H1 (cell line): ENCODE measurements at regions not wholly inside any gene's neighbourhood (a gene's known extent, or its start where the extent isn't known, plus 50 kb on each side); places are given as distances from the start of the nearest gene placed in this dataset.

Experiments
- CTCF ChIA-PET: fragments of 300-600 bp; sonication (Branson Sonifier 250); formaldehyde crosslinking; loops from one replicate; lab custom pipeline; 2021; ENCODE audit not compliant: partially characterized antibody; lab: Charles Lee
- POLR2A ChIA-PET: fragments of 300-600 bp; sonication (Branson Sonifier 250); formaldehyde crosslinking; loops from one replicate; lab custom pipeline; 2021; ENCODE audit warnings: inconsistent platforms; ENCODE audit not compliant: partially characterized antibody; lab: Charles Lee
- DNase-seq, 2 experiments: peaks; one replicate each; pipeline versions ENCODE4 v3.0.0 to v3.0.0-alpha.2; 2010 to 2022; ENCODE audit warnings: low spot score in 2 of 2, low read depth in 1 of 2, mixed read lengths in 1 of 2
- FAIRE-seq: peaks from 2 replicates; lab custom pipeline; 2011; peaks lifted over from hg19 to GRCh38; lab: Jason Lieb, UNC
- H2AFZ ChIP-seq: 2 replicates; pipeline ENCODE4 v1.8.1; 2012; ENCODE audit warnings: low read length, inconsistent platforms
- H2AK5ac ChIP-seq: 2 replicates; pipeline ENCODE4 v1.6.1; 2013; ENCODE audit warnings: low read depth, low read length
- H2BK120ac ChIP-seq: replicated peaks from 2 replicates; pipeline ENCODE3; 2013; ENCODE audit warnings: low read depth, low read length, inconsistent platforms
- H2BK12ac ChIP-seq: 2 replicates; pipeline ENCODE4 v1.6.1; 2013; ENCODE audit warnings: low read depth, low read length
- H2BK15ac ChIP-seq: 2 replicates; pipeline ENCODE4 v1.6.1; 2013; ENCODE audit warnings: low read length
- H2BK20ac ChIP-seq: 2 replicates; pipeline ENCODE4 v1.6.1; 2013; ENCODE audit warnings: low read length
- H2BK5ac ChIP-seq: 2 replicates; pipeline ENCODE4 v1.6.1; 2013; ENCODE audit warnings: low read depth, low read length
- H3K14ac ChIP-seq: 2 replicates; pipeline ENCODE4 v1.6.1; 2013; ENCODE audit warnings: inconsistent platforms; ENCODE audit not compliant: insufficient read length
- H3K18ac ChIP-seq: 2 replicates; pipeline ENCODE4 v1.6.1; 2013; ENCODE audit warnings: low read length; ENCODE audit errors: extremely low read depth
- H3K23ac ChIP-seq: 2 replicates; pipeline ENCODE4 v1.6.1; 2013; ENCODE audit warnings: inconsistent platforms; ENCODE audit not compliant: insufficient read length
- H3K23me2 ChIP-seq: 2 replicates; pipeline ENCODE4 v1.6.1; 2013; ENCODE audit warnings: low read depth, low read length
- H3K27ac ChIP-seq: 2 replicates; pipeline ENCODE4 v1.6.1; 2011; ENCODE audit warnings: low read depth, low read length, inconsistent platforms
- H3K27me3 ChIP-seq, 4 experiments: replicated peaks in 1 of 4; 1 replicate in 1 of 4; 2 replicates in 3 of 4; pipeline versions ENCODE4 v1.6.1 to v1.8.1; 2011 to 2013; ENCODE audit warnings: low read length in 3 of 4, mild to moderate bottlenecking in 3 of 4, inconsistent platforms in 2 of 4, mixed read lengths in 2 of 4, moderate library complexity in 1 of 4; ENCODE audit not compliant: control insufficient read depth in 3 of 4, insufficient read depth in 3 of 4; ENCODE audit errors: extremely low read depth in 1 of 4
- H3K36me3 ChIP-seq, 4 experiments: 2 replicates each; pipeline versions ENCODE4 v1.6.1 to v1.8.1; 2011 to 2013; ENCODE audit warnings: mild to moderate bottlenecking in 4 of 4, low read length in 3 of 4, moderate library complexity in 2 of 4, control low read depth in 1 of 4, inconsistent platforms in 1 of 4; ENCODE audit not compliant: insufficient read depth in 4 of 4, control insufficient read depth in 2 of 4
- H3K4ac ChIP-seq: replicated peaks from 2 replicates; pipeline ENCODE3; 2013; ENCODE audit warnings: low read length, low read depth, mixed read lengths, inconsistent platforms; ENCODE audit not compliant: insufficient read length
- H3K4me1 ChIP-seq, 4 experiments: replicated peaks in 1 of 4; 1 replicate in 1 of 4; 2 replicates in 3 of 4; pipeline versions ENCODE4 v1.6.1 to v1.8.1; 2011 to 2013; ENCODE audit warnings: low read length in 3 of 4, inconsistent platforms in 2 of 4, mixed read lengths in 1 of 4; ENCODE audit not compliant: insufficient read depth in 4 of 4, control insufficient read depth in 3 of 4
- H3K4me2 ChIP-seq, 2 experiments: 2 replicates each; pipeline versions ENCODE4 v1.6.1 to v1.8.1; 2011 to 2013; ENCODE audit warnings: low read depth in 2 of 2, low read length in 2 of 2, control low read depth in 1 of 2, inconsistent platforms in 1 of 2, mild to moderate bottlenecking in 1 of 2; ENCODE audit not compliant: insufficient read depth in 1 of 2
- H3K4me3 ChIP-seq, 4 experiments: fragments of 200-600, 300-600 bp in 1 of 4; sonication (generic), shearing (Covaris generic), sonication (Bioruptor Twin) in 1 of 4; 2 replicates each; pipeline versions ENCODE4 v1.5.1 to v1.8.1; 2011 to 2016; ENCODE audit warnings: low read length in 4 of 4, low read depth in 3 of 4, control low read depth in 2 of 4, inconsistent platforms in 2 of 4, mild to moderate bottlenecking in 2 of 4, mixed read lengths in 1 of 4, moderate library complexity in 1 of 4; ENCODE audit not compliant: insufficient read depth in 2 of 4; ENCODE audit errors: extremely low read depth in 1 of 4
- H3K56ac ChIP-seq: replicated peaks from 2 replicates; pipeline ENCODE3; 2013; ENCODE audit warnings: low read depth, mild to moderate bottlenecking, mixed read lengths, low read length, inconsistent platforms; ENCODE audit not compliant: insufficient read length
- H3K79me1 ChIP-seq: 2 replicates; pipeline ENCODE4 v1.6.1; 2013; ENCODE audit warnings: low read depth, low read length, control low read depth
- H3K79me2 ChIP-seq, 2 experiments: 2 replicates each; pipeline versions ENCODE4 v1.6.1 to v1.8.1; 2012 to 2013; ENCODE audit warnings: low read length in 2 of 2, mild to moderate bottlenecking in 2 of 2, inconsistent platforms in 1 of 2; ENCODE audit not compliant: insufficient read depth in 2 of 2, control insufficient read depth in 1 of 2
- H3K9ac ChIP-seq, 4 experiments: replicated peaks in 1 of 4; 1 replicate in 1 of 4; 2 replicates in 3 of 4; pipeline versions ENCODE4 v1.6.1 to v1.8.1; 2011 to 2013; ENCODE audit warnings: low read depth in 3 of 4, low read length in 3 of 4, control low read depth in 2 of 4, mild to moderate bottlenecking in 2 of 4, moderate library complexity in 2 of 4, inconsistent platforms in 1 of 4; ENCODE audit errors: extremely low read depth in 1 of 4
- H3K9me3 ChIP-seq, 2 experiments: 2 replicates each; pipeline versions ENCODE4 v1.6.1 to v1.8.1; 2012 to 2013; ENCODE audit warnings: mild to moderate bottlenecking in 2 of 2, moderate library complexity in 2 of 2, control low read depth in 1 of 2, inconsistent platforms in 1 of 2, low read depth in 1 of 2, low read length in 1 of 2, mixed read lengths in 1 of 2; ENCODE audit not compliant: insufficient read depth in 2 of 2
- H4K20me1 ChIP-seq, 2 experiments: replicated peaks in 1 of 2; 2 replicates each; pipeline versions ENCODE3 to v1.8.1; 2011 to 2013; ENCODE audit warnings: inconsistent platforms in 2 of 2, low read length in 2 of 2, mild to moderate bottlenecking in 1 of 2; ENCODE audit not compliant: insufficient read depth in 2 of 2, control insufficient read depth in 1 of 2
- H4K5ac ChIP-seq: 2 replicates; pipeline ENCODE4 v1.6.1; 2013; ENCODE audit warnings: low read length, low read depth, mixed read lengths, inconsistent platforms; ENCODE audit not compliant: insufficient read length
- H4K8ac ChIP-seq: 2 replicates; pipeline ENCODE4 v1.8.0; 2013; ENCODE audit warnings: mild to moderate bottlenecking, moderate library complexity, low read length, inconsistent platforms; ENCODE audit not compliant: insufficient read depth; ENCODE audit errors: extremely low read depth
- H4K91ac ChIP-seq: replicated peaks from 2 replicates; pipeline ENCODE3; 2013; ENCODE audit warnings: low read length, mixed read lengths, inconsistent platforms; ENCODE audit not compliant: insufficient read length
- ASH2L ChIP-seq: fragments of 200-600, 300-600 bp; sonication (generic); IDR thresholded peaks from one replicate; pipeline ENCODE4 v1.7.1; 2017; ENCODE audit warnings: low read length
- BRCA1 ChIP-seq: IDR thresholded peaks from 2 replicates; pipeline ENCODE4 v1.6.1; 2012; ENCODE audit warnings: low read depth, low read length, improper control_type of control experiment
- HDAC6 ChIP-seq: IDR thresholded peaks from one replicate; pipeline ENCODE4 v1.7.1; 2012; ENCODE audit warnings: low read depth, mild to moderate bottlenecking, inconsistent platforms, low read length, moderate library complexity
- RAD21 ChIP-seq, 2 experiments: IDR thresholded peaks in 1 of 2; conservative IDR thresholded peaks in 1 of 2; 2 replicates each; pipeline ENCODE4 v1.6.1; 2011; ENCODE audit warnings: low read depth in 2 of 2, low read length in 2 of 2, improper control_type of control experiment in 1 of 2, inconsistent platforms in 1 of 2, mild to moderate bottlenecking in 1 of 2, moderate library complexity in 1 of 2
- RFX5 ChIP-seq: IDR thresholded peaks from 2 replicates; pipeline ENCODE4 v1.6.1; 2011; ENCODE audit warnings: low read depth, low read length, improper control_type of control experiment, borderline replicate concordance
- SIRT6 ChIP-seq: IDR thresholded peaks from one replicate; pipeline ENCODE4 v1.7.1; 2012; ENCODE audit warnings: low read length, inconsistent platforms
- YY1 ChIP-seq: IDR thresholded peaks from 2 replicates; pipeline ENCODE4 v1.6.1; 2011; ENCODE audit warnings: low read depth, mild to moderate bottlenecking, low read length
- WGBS, 2 experiments: shearing (Covaris generic) in 1 of 2; methylation state at CpG; one replicate each; pipeline versions ENCODE4 v1.1.6 to v1.1.7; 2013 to 2015; ENCODE audit warnings: low lambda C conversion rate in 2 of 2, mixed read lengths in 2 of 2, inconsistent platforms in 1 of 2, low coverage in 1 of 2, missing lambda C conversion rate in 1 of 2; ENCODE audit not compliant: insufficient replicate concordance in 2 of 2, insufficient coverage in 1 of 2, insufficient read length in 1 of 2; ENCODE audit errors: extremely low coverage in 1 of 2, missing lambda C conversion rate in 1 of 2; 5-methylcytosine and 5-hydroxymethylcytosine counted together
- TF ChIP-seq, protein P1 (sequence below): IDR thresholded peaks from 2 replicates; pipeline ENCODE4 v1.6.1; 2012; ENCODE audit warnings: inconsistent platforms
- TF ChIP-seq, protein P2 (sequence below): IDR thresholded peaks from 2 replicates; pipeline ENCODE4 v1.6.1; 2011; ENCODE audit warnings: low read length, improper control_type of control experiment
- TF ChIP-seq, protein P3 (sequence below): IDR thresholded peaks from 2 replicates; pipeline ENCODE4 v1.6.1; 2012; ENCODE audit warnings: low read length, inconsistent platforms

DNA sequence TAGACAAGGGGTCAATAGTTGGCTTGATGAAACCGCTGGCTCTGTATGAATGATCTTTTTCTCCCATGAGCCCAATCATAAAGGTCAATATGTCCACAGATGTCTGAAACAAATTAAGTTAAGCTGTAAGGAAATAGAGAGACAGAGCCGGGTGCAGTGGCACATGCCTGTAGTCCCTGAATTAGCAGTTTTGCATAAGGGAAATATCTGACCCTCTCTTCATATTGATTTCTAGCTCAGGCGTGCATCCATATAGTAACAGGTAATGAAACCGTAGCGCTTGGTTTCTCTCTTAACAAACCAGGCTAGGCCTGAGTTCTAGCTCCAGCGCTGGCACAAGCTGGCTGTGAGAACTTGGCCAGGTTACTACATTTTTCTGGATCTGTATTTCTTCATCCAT is 118.1 kb upstream of the ERCC6L2 start:
- Histone ChIP-seq H3K18ac (no peak overlapping the region), H2BK5ac (no peak overlapping the region), H3K4me1 (peaks cover 24 to 42% (median 27%) of the 10 kb centered on the region in 4 experiments), H3K4me3 (no peak overlapping the region), H2AFZ (no peak overlapping the region), H3K14ac (no peak overlapping the region), H3K36me3 (no peaks in the 10 kb centered on the region), H4K5ac (no peak overlapping the region), H2BK20ac (peak overlapping the region; percentile 15; the same call in 1 of the 2 replicates), H2BK12ac (no peak overlapping the region), H4K20me1 (no peaks in the 10 kb centered on the region), H3K4ac (no peak overlapping the region), H3K79me1 (no peaks in the 10 kb centered on the region), H3K27ac (no peak overlapping the region), H2BK120ac (no peak overlapping the region), H4K8ac (no peak overlapping the region), H2AK5ac (no peak overlapping the region), H3K56ac (no peak overlapping the region), H2BK15ac (no peak overlapping the region), H3K9me3 (no peaks in the 10 kb centered on the region), H3K4me2 (no peak overlapping the region), H3K27me3 (peaks cover 0 to 25% (median 16%) of the 10 kb centered on the region in 4 experiments; a peak in 5 of 7 replicates), H3K9ac (no peak overlapping the region), H3K23me2 (no peaks in the 10 kb centered on the region; the same call in 1 of the 2 replicates), H4K91ac (no peak overlapping the region), H3K79me2 (no peaks in the 10 kb centered on the region), H3K23ac (no peak overlapping the region)
- 89% methylated on average over 6 of the region's 6 CpGs; no CpG with 5 or more reads in 1 of the 2 experiments for WGBS, 2 experiments
- FAIRE-seq (no peak), DNase-seq (no peak)
- CTCF ChIA-PET, result interaction anchor here (0.9 to 2.4 kb wide), 4 partner anchors 9 to 307 kb away, joined by 3 to 8 read pairs (median 4); no protein-coding TSS in a partner anchor
- POLR2A ChIA-PET, result interaction anchor here (0.6 to 3.3 kb wide), 4 partner anchors 10 to 118 kb away, joined by 3 to 14 read pairs (median 3); partner anchors contain the start of gene ERCC6L2
- TF ChIP-seq HDAC6 (no peak), RFX5 (no peak), BRCA1 (no peak), ASH2L (no peak), SIRT6 (no peak), RAD21 (IDR thresholded peaks at IDR 0.05 in 1 of 2, conservative IDR thresholded peaks at IDR 0.05 in 1 of 2; ENCODE audit: low read depth in 2 of 2, low read length in 2 of 2) (no peak), YY1 (no peak)
- TF ChIP-seq, protein P1, sequence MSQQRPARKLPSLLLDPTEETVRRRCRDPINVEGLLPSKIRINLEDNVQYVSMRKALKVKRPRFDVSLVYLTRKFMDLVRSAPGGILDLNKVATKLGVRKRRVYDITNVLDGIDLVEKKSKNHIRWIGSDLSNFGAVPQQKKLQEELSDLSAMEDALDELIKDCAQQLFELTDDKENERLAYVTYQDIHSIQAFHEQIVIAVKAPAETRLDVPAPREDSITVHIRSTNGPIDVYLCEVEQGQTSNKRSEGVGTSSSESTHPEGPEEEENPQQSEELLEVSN, result no peak
- TF ChIP-seq, protein P2, sequence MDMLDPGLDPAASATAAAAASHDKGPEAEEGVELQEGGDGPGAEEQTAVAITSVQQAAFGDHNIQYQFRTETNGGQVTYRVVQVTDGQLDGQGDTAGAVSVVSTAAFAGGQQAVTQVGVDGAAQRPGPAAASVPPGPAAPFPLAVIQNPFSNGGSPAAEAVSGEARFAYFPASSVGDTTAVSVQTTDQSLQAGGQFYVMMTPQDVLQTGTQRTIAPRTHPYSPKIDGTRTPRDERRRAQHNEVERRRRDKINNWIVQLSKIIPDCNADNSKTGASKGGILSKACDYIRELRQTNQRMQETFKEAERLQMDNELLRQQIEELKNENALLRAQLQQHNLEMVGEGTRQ, result no peak
- TF ChIP-seq, protein P3, sequence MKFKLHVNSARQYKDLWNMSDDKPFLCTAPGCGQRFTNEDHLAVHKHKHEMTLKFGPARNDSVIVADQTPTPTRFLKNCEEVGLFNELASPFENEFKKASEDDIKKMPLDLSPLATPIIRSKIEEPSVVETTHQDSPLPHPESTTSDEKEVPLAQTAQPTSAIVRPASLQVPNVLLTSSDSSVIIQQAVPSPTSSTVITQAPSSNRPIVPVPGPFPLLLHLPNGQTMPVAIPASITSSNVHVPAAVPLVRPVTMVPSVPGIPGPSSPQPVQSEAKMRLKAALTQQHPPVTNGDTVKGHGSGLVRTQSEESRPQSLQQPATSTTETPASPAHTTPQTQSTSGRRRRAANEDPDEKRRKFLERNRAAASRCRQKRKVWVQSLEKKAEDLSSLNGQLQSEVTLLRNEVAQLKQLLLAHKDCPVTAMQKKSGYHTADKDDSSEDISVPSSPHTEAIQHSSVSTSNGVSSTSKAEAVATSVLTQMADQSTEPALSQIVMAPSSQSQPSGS, result no peak
